Neural progenitor cell (in vitro differentiated cells): ENCODE measurements at regions not wholly inside any gene's neighbourhood (a gene's known extent, or its start where the extent isn't known, plus 50 kb on each side); places are given as distances from the start of the nearest gene placed in this dataset.
A peak's percentile ranks its signal among the peaks of the same experiment; 100 is the strongest.

Source experiments
- DNase-seq: peaks from one replicate; pipeline ENCODE4 v3.0.0-alpha.2; 2016; ENCODE audit warnings: low spot score
- H2AFZ ChIP-seq: fragments of 200-600 bp; sonication (generic); replicated peaks from 2 replicates; pipeline ENCODE4 v1.6.1; 2016; ENCODE audit warnings: antibody characterized with exemption
- H3F3A ChIP-seq: fragments of 200-600 bp; sonication (generic); 2 replicates; pipeline ENCODE4 v1.6.1; 2016; ENCODE audit warnings: antibody characterized with exemption, low read depth
- H3K27ac ChIP-seq: fragments of 200-600 bp; sonication (generic); 2 replicates; pipeline ENCODE4 v1.5.1; 2016; ENCODE audit warnings: mild to moderate bottlenecking
- H3K27me3 ChIP-seq: fragments of 200-600 bp; sonication (generic); 2 replicates; pipeline ENCODE4 v1.6.1; 2016; ENCODE audit warnings: mild to moderate bottlenecking, moderate library complexity
- H3K36me3 ChIP-seq: fragments of 200-600 bp; sonication (generic); 2 replicates; pipeline ENCODE4 v1.5.1; 2016
- H3K4me1 ChIP-seq: fragments of 200-600 bp; sonication (generic); 2 replicates; pipeline ENCODE4 v1.6.1; 2016; ENCODE audit warnings: mixed run types
- H3K4me2 ChIP-seq: fragments of 200-600 bp; sonication (generic); 2 replicates; pipeline ENCODE4 v1.6.1; 2016
- H3K4me3 ChIP-seq: fragments of 200-600 bp; sonication (generic); 2 replicates; pipeline ENCODE4 v1.5.1; 2016
- H3K79me2 ChIP-seq: fragments of 200-600 bp; sonication (generic); 2 replicates; pipeline ENCODE4 v1.6.1; 2016; ENCODE audit warnings: low read depth
- H3K9ac ChIP-seq: fragments of 200-600 bp; sonication (generic); 2 replicates; pipeline ENCODE4 v1.6.1; 2016
- H3K9me3 ChIP-seq: fragments of 200-600 bp; sonication (generic); 2 replicates; pipeline ENCODE4 v1.5.1; 2016; ENCODE audit warnings: low read depth
- H4K20me1 ChIP-seq: fragments of 200-600 bp; sonication (generic); 2 replicates; pipeline ENCODE4 v1.6.1; 2016; ENCODE audit warnings: low read depth
- H3K27ac Mint-ChIP-seq: 3 replicates; pipeline ENCODE4 v1.8.0; 2021; ENCODE audit warnings: mixed read lengths
- H3K27me3 Mint-ChIP-seq: 2 replicates; pipeline ENCODE4 v1.8.0; 2022; ENCODE audit warnings: low read depth, mild to moderate bottlenecking, inconsistent platforms, moderate library complexity, mixed read lengths; ENCODE audit not compliant: insufficient read depth
- H3K36me3 Mint-ChIP-seq: 3 replicates; pipeline ENCODE4 v1.8.0; 2021; ENCODE audit warnings: mixed read lengths
- H3K4me1 Mint-ChIP-seq: 3 replicates; pipeline ENCODE4 v1.8.0; 2021; ENCODE audit warnings: mixed read lengths
- H3K4me3 Mint-ChIP-seq: 3 replicates; pipeline ENCODE4 v1.8.0; 2021; ENCODE audit warnings: mild to moderate bottlenecking, moderate library complexity, mixed read lengths
- H3K9me3 Mint-ChIP-seq: 3 replicates; pipeline ENCODE4 v1.8.0; 2020; ENCODE audit warnings: mixed read lengths
- CTCF ChIP-seq: fragments of 200-600 bp; sonication (generic); IDR thresholded peaks from 2 replicates; pipeline ENCODE4 v1.5.1; 2017; ENCODE audit warnings: antibody characterized with exemption, mild to moderate bottlenecking
- EZH2 ChIP-seq: fragments of 200-600 bp; sonication (generic); IDR thresholded peaks from 2 replicates; pipeline ENCODE4 v1.6.1; 2017; ENCODE audit warnings: antibody characterized with exemption, mild to moderate bottlenecking, moderate library complexity
- EZH2phosphoT487 ChIP-seq: fragments of 200-600 bp; sonication (generic); IDR thresholded peaks from 2 replicates; pipeline ENCODE4 v1.6.1; 2017; ENCODE audit warnings: antibody characterized with exemption

- Histone ChIP-seq H2AFZ (no peak overlapping the region), H3K27me3 (peaks cover 9% of the 10 kb centered on the region), H3K9ac (no peak overlapping the region), H3F3A (no peaks in the 10 kb centered on the region), H4K20me1 (no peaks in the 10 kb centered on the region), H3K36me3 (no peaks in the 10 kb centered on the region), H3K9me3 (no peaks in the 10 kb centered on the region), H3K4me3 (no peak overlapping the region), H3K4me2 (peak overlapping the region; percentile 4), H3K4me1 (peaks cover 3% of the 10 kb centered on the region), H3K79me2 (no peaks in the 10 kb centered on the region), H3K27ac (no peak overlapping the region)
- TF ChIP-seq CTCF (no peak), EZH2phosphoT487 (no peak), EZH2 (no peak)
- H3K4me1 Mint-ChIP-seq, result no peaks in the 10 kb centered on the region
- H3K27me3 Mint-ChIP-seq, result peaks cover 5% of the 10 kb centered on the region
- no peak overlapping the region for H3K4me3 Mint-ChIP-seq
- no peaks in the 10 kb centered on the region for H3K9me3 Mint-ChIP-seq
- H3K27ac Mint-ChIP-seq, result no peak overlapping the region
- DNase-seq, result no peak
- no peaks in the 10 kb centered on the region for H3K36me3 Mint-ChIP-seq
These were observed 62.2 kb upstream of the INSM2 start for GRCh38 chr14:35471803-35472202.

DNA sequence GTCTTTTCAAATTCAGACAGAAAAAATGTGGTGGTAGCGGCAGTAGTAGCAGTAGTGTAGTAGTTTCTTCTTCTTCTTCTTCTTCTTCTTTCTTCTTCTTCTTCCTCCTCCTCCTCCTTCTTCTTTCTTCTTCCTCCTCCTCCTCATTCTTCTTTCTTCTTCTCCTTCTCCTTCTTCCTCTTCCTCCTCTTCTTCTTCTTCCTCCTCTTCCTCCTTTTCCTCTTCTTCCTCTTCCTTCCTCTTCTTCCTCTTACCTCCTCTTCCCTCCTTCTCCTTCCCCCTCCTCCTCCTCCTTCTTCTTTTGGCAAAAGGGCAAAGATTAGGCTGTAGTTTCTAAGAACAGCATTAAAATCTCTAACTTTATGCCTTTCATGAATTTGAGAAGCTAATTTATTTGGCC lies 59.6 kb upstream of the INSM2 start:
- Histone ChIP-seq H3K9ac (no peak overlapping the region), H2AFZ (no peak overlapping the region), H4K20me1 (no peaks in the 10 kb centered on the region), H3K27ac (no peak overlapping the region), H3K79me2 (no peaks in the 10 kb centered on the region), H3K4me1 (peaks cover 3% of the 10 kb centered on the region), H3K36me3 (no peaks in the 10 kb centered on the region), H3K27me3 (peaks cover 9% of the 10 kb centered on the region), H3K4me2 (no peak overlapping the region), H3F3A (no peaks in the 10 kb centered on the region), H3K4me3 (no peak overlapping the region), H3K9me3 (no peaks in the 10 kb centered on the region)
- Mint-ChIP-seq H3K4me3 (no peak overlapping the region), H3K4me1 (no peaks in the 10 kb centered on the region), H3K27ac (no peak overlapping the region), H3K36me3 (no peaks in the 10 kb centered on the region), H3K27me3 (peaks cover 2% of the 10 kb centered on the region), H3K9me3 (no peaks in the 10 kb centered on the region)
- TF ChIP-seq EZH2, result no peak
- TF ChIP-seq EZH2phosphoT487, result no peak
- no peak for TF ChIP-seq CTCF
- DNase-seq, result no peak

DNA sequence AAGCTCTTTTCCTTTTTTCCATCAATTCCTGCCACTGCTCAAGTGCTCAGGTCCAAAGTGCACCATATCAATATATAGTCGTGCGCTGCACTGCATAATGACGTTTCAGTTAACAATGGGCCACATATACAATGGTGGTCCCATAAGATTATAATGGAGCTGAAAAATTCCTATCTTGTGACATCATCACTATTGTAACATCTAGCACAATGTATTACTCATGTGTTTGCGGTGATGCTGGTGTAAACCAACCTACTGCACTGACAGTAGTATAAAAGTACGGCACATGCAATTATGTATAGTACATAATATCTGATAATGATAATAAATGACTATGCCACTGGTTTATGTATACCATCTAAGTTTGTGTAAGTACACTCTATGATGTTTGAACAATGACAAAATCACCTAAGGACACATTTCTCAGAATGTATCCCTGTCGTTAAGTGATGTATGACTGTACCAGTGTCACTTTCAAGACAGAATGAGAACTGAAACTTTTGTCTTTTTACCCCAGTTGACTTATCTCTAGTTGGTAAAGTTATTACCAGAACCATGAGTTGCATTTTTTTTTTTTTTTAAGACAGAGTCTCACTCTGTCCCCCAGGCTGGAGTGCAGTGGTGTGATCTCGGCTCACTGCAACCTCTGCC lies 53.7 kb upstream of the INSM2 start:
- Histone ChIP-seq H3K4me3 (no peak overlapping the region), H3K9ac (no peak overlapping the region), H3K27me3 (no peaks in the 10 kb centered on the region), H3K79me2 (no peaks in the 10 kb centered on the region), H3K4me1 (no peaks in the 10 kb centered on the region), H3K27ac (no peak overlapping the region), H3F3A (no peaks in the 10 kb centered on the region), H3K36me3 (no peaks in the 10 kb centered on the region), H2AFZ (no peak overlapping the region), H3K9me3 (no peaks in the 10 kb centered on the region), H4K20me1 (no peaks in the 10 kb centered on the region), H3K4me2 (no peak overlapping the region)
- Mint-ChIP-seq H3K4me3 (no peak overlapping the region), H3K27ac (no peak overlapping the region), H3K36me3 (no peaks in the 10 kb centered on the region), H3K4me1 (no peaks in the 10 kb centered on the region), H3K27me3 (no peaks in the 10 kb centered on the region), H3K9me3 (no peaks in the 10 kb centered on the region)
- TF ChIP-seq EZH2phosphoT487, result no peak
- TF ChIP-seq CTCF, result no peak
- TF ChIP-seq EZH2, result no peak
- DNase-seq, result no peak
